GM21423 (cell line): ENCODE measurements at regions not wholly inside any gene's neighbourhood (a gene's known extent, or its start where the extent isn't known, plus 50 kb on each side); places are given as distances from the start of the nearest gene placed in this dataset.

Experiments used
- ATAC-seq: cut with Tn5 transposase; IDR thresholded peaks from one replicate; pipeline ENCODE4 v1.9.1; 2021; ENCODE audit warnings: mild to moderate bottlenecking, moderate library complexity; ENCODE audit not compliant: unreplicated experiment

DNA sequence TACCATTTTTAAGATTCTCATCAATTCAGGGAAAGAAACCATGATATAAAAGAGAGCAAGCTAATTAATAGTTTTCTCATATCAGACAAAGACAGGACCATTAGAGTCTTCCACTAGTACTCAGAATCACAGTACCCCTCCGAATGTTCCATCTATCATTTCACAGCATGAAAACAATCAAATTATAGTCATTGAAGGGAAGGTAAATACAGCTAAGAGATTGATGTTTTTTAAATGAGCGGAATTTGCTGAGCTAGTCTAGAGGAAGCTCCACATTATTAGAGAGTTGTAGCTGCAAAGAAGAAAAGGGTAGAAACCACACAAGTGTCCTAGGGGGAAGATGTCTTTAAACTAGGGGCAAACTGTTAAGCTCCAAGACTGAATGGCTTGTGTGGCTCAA, 808.9 kb downstream of the CDH11 start:
- no peak for ATAC-seq

DNA sequence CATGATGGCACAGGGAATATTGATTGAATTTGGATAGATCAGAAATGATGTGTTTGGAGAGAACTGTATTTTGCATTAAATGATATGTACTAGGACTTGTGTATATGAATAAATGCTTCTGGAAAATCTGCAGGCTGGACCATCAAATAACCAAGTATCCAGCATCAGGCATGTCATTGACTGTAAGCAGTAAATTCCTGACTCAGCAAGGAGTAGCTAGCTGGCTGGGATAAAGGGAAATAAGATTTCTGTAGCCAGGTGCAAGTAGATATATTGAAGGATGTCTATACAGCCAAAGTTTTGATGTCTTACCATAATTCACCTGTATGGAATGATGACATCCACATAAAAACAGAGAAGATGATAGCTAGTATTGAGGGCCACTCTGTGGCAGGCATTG, 809.6 kb downstream of the CDH11 start:
- no peak for ATAC-seq

DNA sequence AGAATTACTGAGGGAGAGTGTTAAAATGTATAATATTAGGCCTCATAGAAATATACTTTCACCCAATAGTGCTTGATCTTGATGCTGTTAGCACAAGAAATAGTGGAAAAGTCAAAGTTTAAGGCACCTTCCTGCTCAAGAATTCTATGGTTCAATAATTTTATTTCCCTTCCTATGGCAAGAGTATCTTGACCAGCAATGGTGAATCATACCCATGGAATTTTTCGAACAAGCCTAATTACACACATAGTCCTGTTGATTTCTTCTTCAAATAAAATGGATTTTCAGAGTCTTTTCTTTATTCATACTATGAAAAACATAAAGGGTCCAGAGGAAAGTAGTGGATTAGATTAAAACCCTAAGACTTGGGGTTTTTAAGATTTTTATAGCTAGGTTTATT, 810.6 kb downstream of the CDH11 start:
- ATAC-seq, result no peak

DNA sequence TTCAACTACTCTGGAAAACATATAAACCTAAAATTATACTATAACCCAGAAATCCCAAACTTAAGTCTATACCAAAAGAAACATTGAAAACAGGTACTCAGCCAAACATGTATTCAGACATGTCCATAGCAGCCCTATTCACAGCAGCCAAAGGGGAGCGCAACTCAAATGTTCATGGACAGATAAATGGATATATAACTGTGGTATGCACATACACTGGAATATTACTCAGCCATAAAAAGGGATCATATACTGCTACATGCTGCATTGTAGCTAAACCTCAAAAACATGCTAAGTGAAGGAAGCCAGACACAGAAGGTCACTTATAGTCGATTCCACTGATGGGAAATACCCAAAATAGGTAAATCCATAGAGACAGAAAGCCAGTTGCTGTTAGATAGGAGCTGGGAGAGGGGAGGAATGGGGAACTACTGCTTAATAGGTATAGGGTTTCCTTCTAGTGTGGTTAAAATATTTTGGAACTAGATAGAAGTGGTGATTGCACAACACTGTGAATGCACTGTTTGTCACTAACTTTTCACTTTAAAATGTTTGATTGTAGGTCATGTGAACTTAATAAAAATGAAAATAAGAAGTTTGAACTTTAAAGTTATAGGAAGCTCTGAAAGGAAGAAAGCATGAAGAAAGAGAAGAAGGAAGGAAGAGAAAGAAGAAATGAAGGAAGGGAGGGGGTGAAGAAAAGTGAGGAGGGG, 812.3 kb downstream of the CDH11 start:
- ATAC-seq, result no peak

DNA sequence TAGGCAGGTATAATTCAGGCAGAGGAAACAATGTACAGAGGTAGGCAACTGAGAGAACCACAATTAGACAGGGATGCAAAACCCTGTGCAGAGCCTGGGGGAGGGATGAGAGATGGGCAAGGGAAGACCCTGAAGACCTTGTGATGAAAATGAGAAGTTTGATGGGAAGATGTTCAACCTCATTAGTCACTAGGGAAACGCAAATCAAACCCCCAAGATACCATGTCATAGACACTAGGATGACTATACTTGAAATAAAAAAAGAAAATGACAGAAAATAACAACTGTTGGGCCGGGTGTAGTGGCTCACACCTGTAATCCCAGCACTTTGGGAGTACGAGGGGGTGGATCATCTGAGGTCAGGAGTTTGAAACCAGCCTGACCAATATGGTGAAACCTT, 813.1 kb downstream of the CDH11 start:
- no peak for ATAC-seq

DNA sequence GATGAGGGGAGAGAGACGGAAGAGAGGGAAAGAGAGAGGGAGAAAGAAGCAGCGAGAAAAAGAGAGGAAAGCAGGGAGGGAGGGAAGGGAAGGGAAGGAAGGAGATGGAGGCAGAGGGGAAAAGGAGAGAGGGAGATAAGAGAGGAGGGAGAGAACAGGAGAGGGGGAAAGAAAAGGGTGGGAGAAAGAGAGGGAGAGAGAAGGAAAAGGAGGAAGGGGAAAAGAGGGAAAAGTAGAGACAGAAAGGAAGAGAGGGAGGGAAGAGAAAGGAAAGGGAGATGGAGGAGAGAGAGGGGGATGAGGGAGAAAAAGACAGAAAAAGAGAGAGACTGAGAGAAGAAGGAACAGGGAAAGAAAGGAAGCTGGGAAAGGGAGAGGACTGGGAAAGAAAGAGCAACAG, 814.4 kb downstream of the CDH11 start:
- no peak for ATAC-seq

DNA sequence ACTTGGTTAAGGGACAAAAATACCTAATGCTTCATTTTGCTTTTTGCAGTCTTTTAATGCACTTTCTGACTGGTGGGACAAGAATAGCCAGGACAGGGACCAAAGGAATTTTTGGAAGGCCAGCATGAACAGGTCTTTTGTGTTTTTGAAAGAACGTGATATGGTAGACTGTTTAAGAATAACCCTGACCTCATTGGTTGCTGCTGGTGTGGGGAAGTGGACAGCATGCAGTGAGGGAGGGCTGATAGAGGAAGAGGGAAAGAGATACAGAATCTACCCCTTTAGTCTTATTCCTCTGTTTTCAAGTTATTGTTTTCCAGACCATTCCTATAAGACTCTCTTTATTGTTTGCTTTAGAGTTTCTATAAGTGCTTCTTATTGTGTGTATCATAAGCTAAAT, 816.2 kb downstream of the CDH11 start:
- no peak for ATAC-seq

DNA sequence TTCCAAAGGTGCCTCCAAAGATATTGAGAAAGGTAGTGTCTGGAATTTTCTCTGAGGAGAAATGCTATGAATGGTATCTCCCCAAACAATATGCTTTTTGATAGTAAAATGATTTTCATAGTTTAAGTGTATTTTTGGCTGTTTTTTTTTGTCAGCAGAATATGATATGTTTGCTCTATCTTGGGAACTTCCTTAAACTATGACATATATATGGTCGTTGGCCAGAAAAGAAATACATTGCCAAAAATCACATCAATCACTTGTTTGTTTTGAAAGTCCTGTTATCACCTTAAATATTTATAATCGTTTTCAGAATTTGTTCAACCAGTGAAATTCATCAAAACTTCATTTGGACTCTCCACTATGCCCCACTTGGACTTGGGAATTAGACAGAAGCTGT, 816.9 kb downstream of the CDH11 start:
- ATAC-seq, result no peak

DNA sequence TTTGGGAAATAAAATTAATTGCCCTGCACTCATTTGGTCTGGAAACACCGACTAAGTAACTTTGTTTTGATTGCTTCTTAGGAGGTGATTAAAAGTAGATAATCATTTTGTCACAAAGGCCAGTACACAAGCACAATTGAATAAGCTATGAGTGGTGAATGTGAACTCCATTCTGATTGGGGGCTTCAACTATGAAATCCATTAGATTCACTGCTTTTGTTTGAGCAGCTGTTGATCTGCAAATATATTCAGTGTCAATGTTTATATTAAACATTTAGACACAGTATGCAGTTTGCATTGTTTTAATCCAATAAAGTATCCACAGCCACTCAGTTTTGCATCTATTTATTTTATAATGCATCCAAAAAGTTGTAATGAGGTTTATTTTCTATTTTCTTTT, 817.5 kb downstream of the CDH11 start:
- ATAC-seq, result no peak

DNA sequence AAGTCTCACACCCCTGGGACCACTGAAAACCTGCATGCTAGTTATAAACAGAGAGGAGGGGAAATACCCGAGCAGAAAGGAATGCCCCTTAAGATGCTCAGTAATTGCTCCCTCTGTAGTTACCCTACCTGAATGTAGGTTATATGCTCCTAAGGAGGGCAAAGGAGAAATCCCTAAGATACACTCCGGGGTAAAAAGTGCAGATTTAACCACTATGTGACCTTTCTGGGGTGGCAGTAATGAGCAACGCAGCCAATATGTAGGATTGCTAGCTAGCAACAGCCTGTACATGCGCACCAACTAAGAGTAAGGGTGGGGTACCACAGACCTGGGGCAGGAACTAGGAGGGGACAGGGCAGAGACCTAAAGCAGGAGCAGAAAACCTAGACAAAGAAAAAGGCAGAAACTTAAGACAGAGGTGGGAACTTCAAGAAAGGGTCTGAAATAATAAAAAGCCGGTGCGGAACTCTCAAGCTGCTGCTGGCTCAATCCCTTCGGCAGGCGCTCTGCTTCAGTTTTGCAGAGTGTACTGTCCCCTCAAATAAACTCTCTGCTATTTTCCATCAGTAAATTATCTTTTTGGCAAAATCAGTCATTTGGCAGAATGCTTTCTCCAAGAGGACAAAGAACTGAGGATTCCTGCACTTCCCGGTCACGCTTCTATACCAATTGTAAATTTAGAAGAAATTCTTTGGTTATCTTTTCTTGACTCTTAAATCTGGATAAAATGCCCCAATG, 823.8 kb downstream of the CDH11 start:
- no peak for ATAC-seq

DNA sequence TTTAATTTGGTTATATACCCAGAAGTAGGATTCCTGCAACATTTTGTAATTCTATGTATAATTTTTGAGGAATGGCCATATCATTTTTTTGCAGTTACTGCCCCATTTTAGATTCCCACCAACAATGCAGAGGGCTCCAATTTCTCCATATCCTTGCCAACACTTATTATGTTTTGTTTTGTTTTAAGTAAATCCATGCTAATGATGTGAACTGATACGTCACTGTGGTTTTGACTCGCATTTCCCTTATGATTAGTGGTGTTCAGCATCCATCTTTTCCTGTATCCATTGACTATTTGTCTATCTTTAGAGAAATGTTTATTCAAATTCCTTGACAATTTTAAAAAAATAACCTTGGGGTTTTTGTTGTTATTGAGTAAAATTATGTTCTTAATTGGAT, 826.4 kb downstream of the CDH11 start:
- ATAC-seq, result no peak

DNA sequence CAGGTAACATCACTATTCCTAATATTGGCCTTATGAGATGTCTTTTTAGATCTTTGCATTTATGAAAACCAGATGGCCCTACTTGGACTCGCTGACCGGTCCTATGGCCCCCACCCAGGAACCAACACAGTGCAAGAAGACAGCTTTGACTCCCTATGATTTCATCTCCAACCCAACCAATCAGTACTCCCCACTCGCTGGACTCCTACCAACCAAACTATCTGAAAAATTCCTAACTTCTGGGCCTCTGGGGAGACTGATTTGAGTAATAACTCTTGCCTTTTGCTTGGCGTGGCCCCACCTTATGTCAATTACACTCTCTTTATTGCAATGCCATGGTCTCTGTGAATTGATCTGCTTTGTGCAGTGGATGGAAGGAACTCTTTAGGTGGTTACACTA, 828.9 kb downstream of the CDH11 start:
- ATAC-seq, result no peak

DNA sequence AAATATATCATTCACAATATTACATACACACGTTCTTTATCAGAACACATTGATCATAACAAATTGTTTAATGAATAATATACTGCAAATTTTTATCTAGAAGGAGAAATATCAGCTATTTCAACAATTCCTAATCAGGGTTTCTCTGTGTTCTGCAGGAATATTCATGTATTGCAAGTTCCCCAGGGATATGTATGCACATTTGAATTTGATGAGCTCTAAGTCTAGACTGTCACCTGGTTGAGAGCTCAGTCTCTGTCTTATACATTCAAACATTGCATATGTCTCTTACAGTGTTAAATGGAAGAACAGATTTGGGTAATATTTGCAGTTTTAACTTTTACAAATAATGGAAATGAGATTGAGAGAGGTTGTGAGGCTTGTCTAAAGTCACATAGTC, 829.7 kb downstream of the CDH11 start:
- no peak for ATAC-seq

DNA sequence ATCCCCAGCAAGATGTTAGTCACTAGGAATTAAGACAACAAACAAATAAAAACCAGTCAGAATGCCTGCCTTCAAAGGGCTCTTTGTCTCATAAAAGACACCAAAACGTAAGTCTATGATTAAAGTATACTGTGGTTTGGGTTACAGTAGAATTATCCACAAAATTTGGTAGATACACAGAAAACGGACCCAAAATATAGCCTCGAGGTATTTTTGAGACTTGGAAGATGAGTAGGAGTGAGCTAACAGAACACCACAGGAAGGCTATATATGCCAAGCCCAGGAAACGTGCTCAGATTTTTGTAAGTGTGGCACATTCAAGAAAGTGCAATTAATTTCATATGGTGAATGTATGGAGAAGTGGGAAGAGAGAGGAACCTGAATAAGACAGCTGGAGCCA, 831.4 kb downstream of the CDH11 start:
- ATAC-seq, result no peak

DNA sequence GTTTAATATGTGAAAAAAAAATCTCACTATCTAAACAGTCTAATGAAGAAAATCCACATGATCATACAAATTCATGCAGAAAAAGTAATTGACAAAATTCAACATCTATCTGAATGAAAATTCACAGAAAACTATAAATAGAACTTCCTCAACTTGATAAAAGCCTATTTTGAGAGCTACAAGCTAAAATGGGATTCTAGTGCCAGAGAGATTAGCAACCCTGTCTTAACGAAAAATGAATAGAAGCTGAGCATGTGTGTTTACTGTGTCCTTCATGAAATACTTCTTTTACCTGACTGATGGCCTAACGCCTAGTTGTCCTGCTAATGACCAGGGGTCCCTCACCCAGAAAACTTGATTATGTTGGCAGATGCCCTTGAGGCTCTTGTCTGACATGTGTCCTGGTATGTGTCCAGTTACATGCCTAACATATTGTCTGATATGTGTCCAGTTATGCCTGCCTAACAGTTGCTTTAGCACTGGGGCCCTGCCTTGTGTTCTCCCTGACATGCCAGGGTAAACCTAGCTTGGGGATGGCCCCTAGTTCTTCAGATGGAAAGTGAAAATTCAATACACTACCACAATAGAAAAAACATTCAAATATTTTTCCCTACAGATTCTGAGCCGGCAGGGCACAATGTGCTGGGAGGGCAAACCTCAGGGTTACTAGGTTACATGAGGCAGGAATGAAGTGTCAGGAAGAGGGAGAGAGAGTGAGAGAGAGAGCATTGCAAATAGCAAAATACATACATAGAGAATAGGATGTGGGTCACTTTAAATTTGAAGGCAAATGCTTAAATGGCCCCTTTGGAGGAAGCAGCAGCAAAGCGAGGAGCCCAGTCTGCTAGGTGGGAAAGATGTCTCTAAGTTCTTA, 834.0 kb downstream of the CDH11 start:
- ATAC-seq, result no peak

DNA sequence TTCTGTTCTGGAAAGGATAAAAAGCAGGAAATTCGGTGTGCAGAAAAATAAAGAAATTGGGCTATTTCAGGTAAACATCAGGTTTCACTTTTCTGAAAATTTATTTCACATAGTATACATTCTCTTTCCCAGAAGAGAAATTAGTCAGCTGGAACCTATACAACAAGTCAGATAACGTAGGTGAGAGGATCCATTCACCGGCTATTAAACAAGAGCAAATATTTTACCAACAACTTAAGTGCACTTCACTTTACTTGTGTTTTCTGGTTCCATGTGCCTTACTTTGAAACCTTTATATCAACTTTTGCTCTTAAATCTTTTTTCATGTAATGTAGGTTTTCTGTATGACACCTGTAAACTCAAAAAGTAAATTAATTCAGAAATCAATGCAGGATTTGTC, 839.7 kb downstream of the CDH11 start:
- ATAC-seq, result no peak

DNA sequence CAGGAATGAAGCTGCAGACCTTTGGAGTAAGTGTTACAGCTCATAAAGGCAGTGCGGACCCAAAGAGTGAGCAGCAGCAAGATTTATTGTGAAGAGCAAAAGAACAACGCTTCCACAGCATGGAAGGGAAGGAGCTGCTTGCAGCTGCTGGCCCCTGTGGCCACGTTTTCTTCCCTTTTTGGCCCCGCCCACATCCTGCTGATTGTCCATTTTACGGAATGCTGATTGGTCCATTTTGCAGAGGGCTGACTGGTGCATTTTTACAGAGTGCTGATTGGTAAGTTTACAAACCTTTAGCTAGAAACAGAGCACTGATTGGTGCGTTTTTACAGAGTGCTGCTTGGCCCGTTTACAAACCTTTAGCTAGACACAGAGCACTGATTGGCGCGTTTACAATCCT, 841.5 kb downstream of the CDH11 start:
- ATAC-seq, result no peak

DNA sequence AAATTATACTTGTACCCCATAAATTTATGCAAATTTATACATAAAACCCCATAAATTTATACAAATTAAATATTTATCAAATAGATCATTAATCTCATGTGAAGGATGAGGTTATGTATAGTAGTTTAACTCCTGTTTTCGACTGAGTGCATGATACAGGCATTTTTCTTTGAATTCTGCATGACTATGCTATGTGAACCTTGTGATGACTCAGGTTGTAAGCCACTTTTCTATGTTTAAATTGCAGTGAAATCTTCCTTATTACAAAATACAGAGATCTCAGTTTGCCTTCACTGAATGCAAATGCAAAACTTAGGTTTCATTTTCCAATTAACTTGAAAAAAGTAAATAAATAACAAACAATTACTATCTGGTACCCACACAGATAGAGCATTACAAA, 843.7 kb downstream of the CDH11 start:
- ATAC-seq, result no peak

DNA sequence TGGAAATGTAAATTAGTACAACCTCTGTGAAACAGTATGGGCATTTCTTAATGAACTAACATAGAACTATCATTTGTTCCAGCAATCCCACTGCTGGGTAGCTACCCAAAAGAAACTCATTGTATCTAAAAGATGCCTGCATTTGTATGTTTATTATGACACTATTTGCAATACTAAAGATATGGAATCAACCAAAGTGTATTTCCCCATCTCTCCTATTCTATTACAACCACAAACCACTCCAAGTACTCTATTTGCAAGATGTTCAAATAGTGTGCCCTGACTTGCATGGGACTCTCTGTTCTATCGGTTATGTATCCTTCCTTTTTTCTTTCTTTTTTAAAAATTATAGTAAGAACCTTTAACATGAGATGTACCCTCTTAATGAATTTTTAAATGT, 845.2 kb downstream of the CDH11 start:
- no peak for ATAC-seq

DNA sequence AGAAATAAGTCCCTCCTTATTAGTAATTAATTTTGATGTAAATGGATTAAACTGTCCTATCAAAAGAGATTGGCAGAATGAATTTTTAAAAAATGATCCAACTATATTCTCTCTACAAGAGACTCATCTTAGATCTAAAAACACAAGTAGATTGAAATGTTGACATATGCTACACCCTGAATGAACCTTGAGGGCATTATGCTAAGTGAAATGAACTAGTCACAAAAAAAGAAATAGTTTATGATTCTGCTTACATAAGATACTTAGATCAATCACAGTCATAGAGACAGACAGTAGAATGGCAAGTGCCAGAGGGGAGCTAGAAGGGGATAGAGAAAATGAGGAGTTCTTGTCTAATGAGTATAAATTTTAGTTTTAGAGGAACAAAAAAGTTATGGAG, 849.8 kb downstream of the CDH11 start:
- no peak for ATAC-seq

DNA sequence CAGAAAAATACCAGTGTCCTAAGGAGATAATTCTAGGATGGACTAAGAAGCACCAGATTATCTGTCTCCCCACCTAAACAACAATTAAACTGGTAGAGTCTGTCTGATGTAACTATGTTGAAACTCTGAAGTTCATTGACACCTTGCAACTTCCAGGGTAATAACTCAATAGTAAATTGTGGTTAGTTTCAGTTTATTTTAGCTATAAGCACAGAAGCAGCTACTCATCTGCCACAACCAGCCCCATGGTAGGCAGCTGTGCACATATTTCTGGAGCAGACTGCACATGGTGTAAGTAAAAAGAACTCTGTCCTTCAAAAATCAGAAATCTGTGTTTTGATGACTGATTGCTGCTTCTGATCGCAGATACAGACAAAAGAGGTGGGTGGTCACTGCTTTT, 852.1 kb downstream of the CDH11 start:
- ATAC-seq, result no peak

DNA sequence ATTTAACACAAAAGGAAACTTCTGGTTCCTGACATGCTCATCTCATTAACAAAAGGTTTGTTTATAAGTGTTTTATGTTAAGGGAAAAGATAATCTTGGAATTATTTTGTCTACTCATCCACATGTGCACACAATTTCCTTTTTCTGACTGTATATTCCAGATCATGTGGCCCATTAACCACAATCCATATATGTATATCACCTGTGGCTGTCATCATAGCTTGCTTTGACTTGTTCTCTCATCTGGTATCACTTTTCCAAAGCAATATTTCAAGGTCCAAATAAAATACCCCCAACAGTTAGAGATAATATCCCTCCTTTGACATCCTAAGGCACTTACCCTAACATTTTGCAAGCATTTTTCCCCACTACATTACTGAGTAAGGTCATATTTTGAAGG, 856.1 kb downstream of the CDH11 start:
- ATAC-seq, result no peak
